ENCODE measurements at regions not wholly inside any gene's neighbourhood (a gene's known extent, or its start where the extent isn't known, plus 50 kb on each side); places are given as distances from the start of the nearest gene placed in this dataset.

DNA sequence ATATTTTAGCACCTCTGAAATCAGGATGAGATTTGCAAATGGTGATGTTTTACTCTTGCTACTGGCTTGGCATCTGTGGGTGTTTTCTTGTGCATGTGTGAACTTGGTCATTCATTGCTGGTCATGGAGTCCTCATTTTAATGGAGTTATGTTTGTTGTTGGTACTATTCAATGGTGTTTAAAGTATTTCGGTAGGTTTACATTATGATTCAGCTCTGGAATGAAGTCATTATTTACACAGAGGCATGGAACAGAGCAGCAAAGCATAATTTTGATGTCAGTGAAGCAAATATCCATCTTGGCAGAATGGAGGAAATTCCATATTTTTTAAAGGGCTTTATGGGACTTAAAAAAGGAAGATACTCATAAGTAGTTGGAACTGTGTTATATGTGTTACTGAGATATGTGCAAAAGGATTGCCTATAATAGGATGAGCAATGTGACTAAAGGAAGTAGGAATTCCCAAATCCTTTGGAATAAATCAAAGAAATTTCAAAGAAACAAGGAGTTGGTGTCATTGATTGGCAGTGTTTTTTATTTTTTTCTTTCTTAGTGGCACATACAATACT, 147.4 kb downstream of the ACTBL2 start:
- TF ChIP-seq, protein P1, sequence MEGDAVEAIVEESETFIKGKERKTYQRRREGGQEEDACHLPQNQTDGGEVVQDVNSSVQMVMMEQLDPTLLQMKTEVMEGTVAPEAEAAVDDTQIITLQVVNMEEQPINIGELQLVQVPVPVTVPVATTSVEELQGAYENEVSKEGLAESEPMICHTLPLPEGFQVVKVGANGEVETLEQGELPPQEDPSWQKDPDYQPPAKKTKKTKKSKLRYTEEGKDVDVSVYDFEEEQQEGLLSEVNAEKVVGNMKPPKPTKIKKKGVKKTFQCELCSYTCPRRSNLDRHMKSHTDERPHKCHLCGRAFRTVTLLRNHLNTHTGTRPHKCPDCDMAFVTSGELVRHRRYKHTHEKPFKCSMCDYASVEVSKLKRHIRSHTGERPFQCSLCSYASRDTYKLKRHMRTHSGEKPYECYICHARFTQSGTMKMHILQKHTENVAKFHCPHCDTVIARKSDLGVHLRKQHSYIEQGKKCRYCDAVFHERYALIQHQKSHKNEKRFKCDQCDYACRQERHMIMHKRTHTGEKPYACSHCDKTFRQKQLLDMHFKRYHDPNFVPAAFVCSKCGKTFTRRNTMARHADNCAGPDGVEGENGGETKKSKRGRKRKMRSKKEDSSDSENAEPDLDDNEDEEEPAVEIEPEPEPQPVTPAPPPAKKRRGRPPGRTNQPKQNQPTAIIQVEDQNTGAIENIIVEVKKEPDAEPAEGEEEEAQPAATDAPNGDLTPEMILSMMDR (IDR thresholded peaks at IDR 0.05): no peak
- TF ChIP-seq POLR2A (IDR thresholded peaks at IDR 0.05): no peak
